Ishikawa (cell line): ENCODE measurements at regions not wholly inside any gene's neighbourhood (a gene's known extent, or its start where the extent isn't known, plus 50 kb on each side); places are given as distances from the start of the nearest gene placed in this dataset.

Experiments used
- CEBPB ChIP-seq: IDR thresholded peaks from 2 replicates; pipeline ENCODE4 v1.6.1; 2012
- EP300 ChIP-seq: IDR thresholded peaks from 2 replicates; pipeline ENCODE4 v1.6.1; 2012; ENCODE audit warnings: borderline replicate concordance
- MAX ChIP-seq: IDR thresholded peaks from 2 replicates; pipeline ENCODE4 v1.6.1; 2012
- NFIC ChIP-seq: IDR thresholded peaks from 2 replicates; pipeline ENCODE4 v1.6.1; 2012
- TAF1 ChIP-seq: IDR thresholded peaks from 2 replicates; pipeline ENCODE4 v1.6.1; 2012; ENCODE audit warnings: low read depth, mild to moderate bottlenecking

GRCh38 chr3:30299674-30300385 is 306.6 kb upstream of the TGFBR2 start:
- TF ChIP-seq CEBPB (no peak), MAX (no peak), EP300 (no peak), TAF1 (no peak), NFIC (no peak)
